GM18508 (cell line): ENCODE measurements at regions not wholly inside any gene's neighbourhood (a gene's known extent, or its start where the extent isn't known, plus 50 kb on each side); places are given as distances from the start of the nearest gene placed in this dataset.

Experiments
- ATAC-seq: cut with Tn5 transposase; IDR thresholded peaks from one replicate; pipeline ENCODE4 v1.9.1; 2021; ENCODE audit warnings: moderate number of reproducible peaks; ENCODE audit not compliant: insufficient read depth, unreplicated experiment

DNA sequence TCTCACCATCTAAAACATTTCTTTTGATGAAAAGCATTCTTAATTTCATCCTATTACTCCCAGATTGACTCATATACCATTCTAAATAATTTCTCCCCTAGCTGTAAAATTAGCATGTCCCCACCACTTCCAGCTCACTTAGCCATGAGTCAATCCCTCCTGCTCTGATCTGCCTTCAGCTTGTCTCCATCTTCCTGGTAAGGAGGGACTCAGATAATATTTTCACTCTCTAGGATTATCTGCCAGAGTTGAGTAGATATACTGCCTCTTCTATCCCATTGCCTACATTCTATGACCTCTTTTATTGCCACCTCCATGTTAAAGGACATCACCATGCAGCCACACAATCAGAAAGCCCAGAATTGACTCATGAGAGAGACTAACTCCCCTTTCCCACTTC lies 348.8 kb upstream of the POU3F2 start:
- ATAC-seq: no peak

DNA sequence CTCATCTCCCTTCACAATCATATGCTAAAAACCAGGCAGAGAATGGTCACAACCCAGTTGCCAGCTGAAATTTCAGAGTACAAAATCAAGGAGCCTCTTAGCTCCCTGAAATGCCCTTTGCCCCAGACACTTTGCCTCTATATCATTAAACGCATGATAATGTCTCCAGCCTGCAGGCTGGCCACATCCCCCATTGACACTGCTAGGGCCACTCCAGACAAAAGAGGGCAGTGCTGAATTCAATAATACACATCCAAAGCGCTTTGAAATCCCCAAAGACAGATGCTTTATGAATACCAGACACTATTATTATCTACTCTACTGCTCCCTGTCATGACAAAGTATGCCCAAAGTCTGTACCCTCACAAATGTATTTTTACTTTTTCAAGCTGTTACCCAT lies 348.3 kb upstream of the POU3F2 start:
- ATAC-seq: no peak

DNA sequence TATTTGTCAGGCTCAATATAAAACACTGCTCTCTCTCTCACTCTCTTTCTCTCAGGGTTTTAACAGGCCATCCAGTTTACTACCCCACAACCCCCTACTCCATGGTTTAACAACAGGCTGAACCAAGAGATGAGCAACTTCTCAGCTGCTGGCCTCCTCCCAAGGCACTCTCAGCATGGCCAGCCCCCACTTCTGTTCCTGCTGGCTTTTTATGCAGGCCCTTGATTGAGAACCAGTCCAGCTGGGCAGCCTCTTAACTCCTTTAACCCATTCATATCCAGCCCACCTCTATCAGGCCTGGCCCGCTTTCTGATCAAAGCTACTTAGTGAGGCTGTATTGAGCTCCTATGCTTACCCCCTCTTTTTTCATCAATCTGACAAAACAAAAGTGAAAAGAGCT lies 346.8 kb upstream of the POU3F2 start:
- no peak for ATAC-seq

DNA sequence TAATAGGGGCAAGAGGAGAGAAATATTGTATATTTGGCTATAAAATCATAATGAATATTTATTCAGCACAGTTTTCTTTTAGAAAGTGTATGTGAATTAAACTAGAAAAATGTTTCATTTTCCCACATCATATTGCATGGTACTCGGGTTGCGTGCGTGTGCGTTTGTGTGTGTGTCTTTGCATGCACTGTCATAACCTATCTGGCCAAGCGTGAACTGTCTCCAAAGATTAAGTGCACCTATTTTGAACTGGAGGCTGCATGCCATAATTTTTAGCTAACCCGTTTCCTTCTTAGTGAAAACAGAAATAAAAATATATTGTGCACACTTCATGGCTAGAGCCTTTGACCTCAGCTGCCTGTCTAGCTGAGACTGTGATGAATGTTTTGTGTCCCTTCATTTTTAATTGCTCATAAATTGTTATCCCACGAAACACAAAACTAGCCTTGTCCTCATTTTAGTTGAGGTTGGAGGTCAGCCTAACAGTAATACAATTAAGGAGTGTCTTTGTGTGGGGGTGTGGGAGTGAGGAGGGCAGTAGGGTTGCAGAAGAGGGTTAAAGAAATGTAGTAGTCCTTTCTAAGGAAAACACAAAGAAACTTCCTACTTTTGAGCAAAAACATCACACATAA lies 336.1 kb upstream of the POU3F2 start:
- no peak for ATAC-seq

DNA sequence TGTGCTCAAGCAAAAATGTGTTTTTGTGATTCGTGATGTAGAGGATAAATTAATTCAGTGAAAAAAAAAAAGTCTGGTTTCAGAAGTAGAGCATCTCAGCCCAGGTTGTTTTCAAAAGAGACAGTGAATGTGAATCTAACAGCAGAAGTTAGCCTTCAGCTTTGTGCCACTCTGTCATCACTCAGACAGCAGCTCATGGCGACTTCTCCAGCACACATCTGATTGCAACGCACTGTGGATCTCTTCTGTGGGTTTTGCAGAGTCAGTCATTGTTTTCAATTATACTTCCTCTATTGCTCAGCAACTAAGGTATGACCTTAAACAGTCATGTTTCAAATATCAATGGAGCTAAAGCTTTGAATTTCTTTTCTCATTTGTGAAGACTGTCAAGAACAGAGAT lies 335.5 kb upstream of the POU3F2 start:
- ATAC-seq: no peak

DNA sequence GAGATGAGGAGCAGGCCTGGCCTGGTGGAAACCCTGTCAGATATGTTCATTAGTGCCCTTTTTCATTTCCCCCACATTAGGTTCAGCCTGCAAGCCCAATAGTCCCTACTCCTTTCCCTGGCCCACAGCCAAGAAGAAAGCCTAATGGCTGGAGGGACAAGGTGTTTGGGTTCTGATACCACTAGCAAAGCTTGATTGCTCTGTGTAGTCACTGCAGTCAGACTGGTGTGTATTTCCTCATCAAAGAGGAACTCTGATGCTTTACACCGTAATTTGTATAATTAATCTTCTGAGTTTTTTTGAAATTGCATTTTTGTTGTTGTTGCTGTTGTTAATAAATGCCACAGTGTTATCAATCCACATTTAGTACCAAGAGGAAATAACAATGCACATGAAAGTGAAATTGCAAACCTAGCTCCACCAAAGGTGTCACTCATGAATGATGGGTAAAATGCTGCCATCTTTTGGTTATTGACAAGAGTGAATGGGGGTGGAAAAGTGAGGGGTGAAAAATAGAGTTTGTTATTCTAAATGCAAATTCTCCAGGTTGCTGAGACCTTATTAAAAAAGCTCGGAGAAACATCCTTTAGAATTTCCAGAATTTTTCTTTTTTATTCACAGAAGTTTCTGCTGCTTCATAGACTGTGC lies 320.2 kb upstream of the POU3F2 start:
- no peak for ATAC-seq

DNA sequence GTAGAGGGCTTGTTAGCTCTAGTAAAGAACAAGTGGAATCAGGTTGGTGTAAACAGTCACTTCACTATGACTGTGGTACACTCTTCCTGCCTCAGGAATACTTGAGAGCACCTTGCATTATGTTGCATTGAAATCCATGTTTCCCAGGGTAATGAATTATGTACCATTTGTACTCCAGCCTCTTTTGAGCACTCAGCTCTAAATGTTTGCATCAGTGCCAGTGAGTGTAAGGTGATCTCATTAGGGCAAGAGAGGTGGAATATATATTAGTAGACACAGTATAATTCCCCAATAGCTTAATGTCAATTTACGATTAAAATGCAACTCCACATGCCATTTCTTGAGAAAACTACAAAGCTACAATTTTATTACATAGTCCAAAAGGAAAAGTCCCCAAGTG lies 319.6 kb upstream of the POU3F2 start:
- ATAC-seq: no peak

DNA sequence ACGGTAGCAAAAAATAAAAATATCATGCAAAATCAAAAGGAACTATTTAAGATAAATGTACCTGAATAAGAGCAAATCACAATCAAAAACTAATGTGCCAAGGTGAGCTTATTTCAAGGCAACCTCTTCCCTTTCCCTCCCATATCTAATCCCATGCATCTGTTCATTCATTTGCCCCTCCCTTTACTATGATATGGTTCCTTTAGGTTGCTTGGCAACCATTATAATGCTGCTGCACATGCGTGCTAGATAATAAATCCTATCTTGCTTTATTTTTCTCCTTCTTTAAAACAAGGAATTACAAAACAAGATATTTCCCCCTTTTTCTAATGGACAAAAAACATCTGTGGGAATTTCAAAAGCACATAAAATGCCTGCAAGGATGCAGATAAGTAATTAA lies 318.2 kb upstream of the POU3F2 start:
- no peak for ATAC-seq

DNA sequence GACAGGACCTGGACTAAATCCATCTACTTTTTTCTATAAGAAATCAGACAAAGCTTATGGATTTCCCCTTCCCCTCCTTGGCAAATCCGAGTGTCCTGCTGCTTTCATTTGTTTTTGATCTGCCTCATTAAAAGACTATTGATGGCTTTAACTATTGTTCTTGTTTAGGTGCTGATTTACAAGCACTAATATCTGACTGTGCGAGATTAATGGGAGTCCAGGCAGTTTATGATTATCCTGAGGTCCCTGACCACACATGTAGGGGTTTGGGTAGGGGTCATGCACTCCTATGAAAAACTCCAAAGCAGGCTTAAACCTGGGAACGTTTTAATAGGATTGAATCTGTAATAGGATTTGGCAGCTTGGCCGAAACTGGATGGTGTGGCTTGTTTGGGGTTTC lies 317.5 kb upstream of the POU3F2 start:
- no peak for ATAC-seq

DNA sequence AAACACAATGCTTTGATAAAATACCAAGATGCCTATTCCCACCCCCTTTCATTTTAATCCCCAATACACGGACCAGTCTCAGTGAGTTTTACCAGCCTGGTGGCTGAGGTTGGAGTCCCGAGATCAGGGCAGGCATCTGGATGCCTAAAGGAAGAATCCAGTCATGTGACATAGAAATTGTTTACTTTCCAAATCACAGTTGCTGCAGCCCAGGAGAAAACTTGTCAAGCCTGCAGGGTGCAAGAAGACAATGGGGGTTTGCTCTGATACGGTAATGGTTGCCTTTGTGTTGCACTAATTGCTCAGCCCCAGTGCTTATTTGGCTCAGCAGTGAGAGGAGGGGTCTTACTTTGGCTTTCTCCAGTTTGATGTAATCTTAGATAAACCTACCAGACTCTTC lies 308.5 kb upstream of the POU3F2 start:
- ATAC-seq: no peak

DNA sequence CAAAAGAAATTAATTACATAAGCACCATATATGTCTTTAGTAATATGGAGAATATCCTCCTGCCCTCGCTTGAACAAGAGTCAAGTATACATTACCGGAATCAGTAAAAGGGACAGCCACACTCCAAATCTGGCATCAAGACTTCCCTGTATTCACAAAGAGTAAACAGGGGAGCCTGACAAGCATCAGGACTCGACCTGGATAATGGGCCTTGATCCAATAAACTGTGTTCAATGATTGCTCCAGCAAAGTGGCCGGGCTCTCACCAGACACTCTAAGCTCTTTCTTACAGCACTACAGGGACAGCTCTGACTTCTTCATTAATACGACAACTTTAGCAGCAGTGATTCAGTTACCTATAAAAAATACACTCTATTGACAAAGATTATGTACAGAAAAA lies 307.9 kb upstream of the POU3F2 start:
- ATAC-seq: no peak

DNA sequence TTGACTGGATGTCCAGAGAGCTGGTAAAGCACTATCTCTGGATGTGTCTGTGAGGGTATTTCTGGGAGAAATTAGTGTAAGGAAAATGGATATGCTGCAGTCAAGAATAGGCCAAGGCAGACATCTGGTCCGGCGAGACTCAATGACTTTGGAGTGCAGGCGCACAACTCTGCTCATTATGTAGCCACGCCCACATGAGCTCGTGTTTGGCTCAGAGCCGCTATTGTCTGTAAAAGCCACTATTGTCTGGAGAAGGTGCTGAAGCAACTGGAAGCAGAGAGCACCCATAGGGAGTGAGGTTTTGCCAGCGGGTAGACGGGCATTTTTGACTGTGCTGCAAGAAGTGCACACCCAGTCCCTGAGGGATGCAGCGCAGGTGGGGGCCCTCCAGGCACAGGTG lies 305.0 kb upstream of the POU3F2 start:
- ATAC-seq: no peak

DNA sequence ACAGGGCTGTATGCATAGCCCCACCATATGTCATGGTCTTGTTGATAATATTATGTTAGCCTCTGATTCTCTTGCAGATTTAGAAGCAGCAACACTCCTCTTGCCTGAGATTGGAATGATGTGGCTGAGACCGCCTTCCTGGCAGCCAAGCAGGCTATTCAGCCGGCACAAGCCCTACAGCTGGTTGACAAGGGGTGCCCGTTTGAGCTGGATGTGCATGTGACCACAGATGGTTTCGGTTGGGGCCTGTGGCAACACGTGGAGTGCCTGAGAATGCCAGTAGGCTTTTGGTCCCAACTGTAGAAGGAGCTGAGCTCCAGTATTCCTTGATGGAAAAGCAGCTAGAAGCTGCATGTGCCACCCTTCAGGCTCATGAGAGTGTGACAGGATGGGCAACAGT lies 303.6 kb upstream of the POU3F2 start:
- ATAC-seq: no peak

DNA sequence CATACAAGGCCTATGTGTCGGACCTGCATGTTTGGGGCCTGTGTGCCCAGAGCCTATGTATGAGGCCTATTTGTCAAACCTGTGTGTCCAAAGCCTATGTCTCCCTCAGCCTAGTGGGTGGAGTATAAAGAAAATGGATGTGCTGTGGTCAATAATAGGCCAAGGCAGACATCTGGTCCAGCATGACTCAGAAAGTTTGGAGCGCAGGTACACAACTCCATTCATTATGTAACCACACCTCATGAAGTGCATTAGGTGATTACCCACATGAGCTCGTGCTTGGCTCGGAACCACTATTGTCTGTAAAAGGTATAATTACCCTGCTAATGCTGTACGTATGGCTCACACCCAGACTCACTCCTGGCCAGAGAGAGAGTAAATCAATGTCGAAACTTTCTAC lies 302.4 kb upstream of the POU3F2 start:
- no peak for ATAC-seq

DNA sequence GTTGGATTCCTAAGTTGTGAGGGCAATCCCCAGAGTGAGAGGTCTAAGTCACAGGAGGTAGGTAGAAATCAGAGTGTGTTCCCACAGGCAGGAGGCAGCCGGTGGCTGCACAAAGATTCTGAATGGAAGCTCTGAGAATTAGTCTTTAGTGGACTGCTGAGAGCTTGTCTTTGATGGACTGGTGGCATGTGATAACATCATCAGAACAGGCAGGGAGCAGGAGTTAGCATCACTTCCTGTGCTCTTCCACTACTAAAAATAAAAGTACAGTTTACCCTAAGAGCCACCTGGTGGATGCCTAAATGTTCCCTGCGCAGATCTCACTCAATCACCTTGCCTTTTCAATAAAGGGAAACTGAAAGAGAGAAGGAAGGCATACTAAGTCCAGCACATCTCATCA lies 294.6 kb upstream of the POU3F2 start:
- ATAC-seq: peak; percentile 82

DNA sequence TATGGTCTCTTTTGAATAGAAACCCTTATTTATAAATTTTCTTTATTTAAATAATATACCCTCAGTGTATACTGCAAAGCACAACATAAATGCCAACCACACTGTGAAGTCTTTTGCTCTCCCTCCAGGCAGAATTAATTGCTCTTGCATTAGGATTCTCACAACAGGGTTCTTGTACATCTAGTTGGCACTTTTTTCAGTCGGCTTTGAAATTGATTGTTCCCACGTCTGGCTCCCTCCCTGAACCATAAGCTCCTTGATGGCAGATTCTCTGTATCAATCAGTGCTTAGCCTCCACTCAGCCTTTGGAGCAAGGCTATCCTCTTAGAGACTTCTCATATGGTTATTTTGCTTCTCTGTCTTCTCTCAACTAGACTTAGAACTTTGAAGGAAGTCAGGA lies 288.0 kb upstream of the POU3F2 start:
- no peak for ATAC-seq

DNA sequence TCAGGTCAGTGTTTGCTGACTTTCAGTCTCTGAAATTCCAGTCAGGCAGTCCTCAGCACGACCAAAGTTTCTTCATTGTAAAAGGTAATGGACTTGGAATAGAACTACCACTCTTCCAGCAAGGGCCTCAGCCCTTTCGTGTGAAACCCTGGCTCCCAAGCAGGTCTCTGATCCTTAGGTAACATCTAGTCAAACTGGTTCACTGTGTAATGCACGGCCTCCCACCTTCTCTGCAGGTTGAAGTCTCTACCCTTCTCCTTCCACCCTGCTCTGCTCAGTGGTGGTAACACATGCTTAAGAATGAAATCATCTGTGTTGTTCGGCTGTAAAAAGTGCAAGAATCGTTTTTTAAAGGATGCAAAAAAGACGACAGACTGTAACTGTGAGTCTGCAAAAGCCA lies 287.2 kb upstream of the POU3F2 start:
- ATAC-seq: no peak

DNA sequence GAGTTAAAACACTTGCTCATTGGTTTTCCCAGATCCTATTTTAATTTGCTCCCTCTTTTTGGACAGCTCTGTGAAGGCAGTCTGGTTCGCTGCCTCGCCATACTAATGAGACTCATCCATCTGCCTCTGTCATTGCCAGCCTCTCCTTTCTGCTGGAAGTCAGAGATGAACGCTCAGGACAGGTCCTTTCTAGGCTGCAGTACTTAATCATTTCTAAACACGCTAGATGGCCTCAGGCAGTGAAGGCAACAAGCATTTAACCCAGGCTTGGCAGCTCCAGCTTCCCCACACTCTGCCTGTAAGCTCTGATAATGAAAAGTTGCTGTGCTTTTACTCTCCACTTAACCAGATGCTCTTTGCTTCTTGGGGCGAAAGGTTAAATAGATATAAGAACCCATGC lies 286.7 kb upstream of the POU3F2 start:
- ATAC-seq: no peak

DNA sequence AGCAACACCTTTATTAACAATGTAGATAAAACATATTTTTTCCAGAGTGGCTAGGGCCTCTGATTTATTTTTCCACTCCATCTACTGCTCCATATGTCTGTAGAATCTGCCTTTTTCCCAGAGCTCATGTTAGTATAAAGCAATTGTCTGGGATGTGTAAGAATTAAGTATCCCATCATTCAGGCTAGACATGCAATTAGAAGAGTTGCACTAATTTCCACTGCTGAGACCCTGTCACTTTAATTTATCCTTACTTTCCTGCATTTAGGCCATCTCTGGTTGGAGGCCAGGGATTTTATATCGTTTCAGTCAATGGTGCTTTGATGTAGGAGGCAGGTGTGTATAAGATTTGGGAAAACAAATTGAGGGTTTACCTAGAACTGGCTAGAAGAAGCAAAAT lies 286.1 kb upstream of the POU3F2 start:
- no peak for ATAC-seq

DNA sequence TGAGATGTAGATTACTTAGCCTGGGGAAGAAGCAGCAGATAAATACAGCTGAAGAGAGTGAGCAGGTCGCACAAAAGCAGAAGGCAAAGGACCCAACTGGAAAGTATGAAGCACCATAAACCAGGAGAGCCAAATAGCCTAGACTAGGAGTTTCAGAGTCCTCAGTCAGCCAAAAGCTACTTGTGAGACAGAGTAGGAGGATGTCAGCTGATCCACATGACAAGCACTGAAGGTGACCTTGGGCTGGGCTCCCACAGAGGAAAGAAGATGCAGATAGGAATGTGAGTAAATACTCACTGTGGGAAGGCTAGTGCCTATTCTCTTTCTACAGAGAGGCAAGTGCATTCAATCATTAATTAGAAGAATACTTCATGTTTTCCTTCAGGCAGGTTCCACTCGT lies 274.0 kb upstream of the POU3F2 start:
- ATAC-seq: no peak

DNA sequence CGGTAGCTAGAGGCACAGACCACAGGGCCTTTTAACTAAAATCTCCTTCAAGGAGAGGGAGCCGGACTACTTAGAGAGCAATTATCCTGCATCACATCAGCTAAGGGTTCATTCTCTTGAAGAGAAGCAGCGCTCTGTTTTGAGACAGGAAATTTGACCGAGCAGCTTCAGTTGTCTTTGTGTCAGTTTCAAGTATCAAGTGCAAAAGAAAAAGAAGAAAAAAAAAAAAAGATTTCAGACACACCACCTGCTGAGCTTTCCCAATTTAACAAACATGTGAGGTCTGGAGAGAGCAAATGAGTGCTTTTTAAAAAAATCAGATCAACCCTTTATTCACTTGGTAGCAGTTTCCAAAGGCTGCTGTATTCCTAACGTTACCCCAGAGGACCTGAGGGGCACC lies 273.5 kb upstream of the POU3F2 start:
- ATAC-seq: no peak

DNA sequence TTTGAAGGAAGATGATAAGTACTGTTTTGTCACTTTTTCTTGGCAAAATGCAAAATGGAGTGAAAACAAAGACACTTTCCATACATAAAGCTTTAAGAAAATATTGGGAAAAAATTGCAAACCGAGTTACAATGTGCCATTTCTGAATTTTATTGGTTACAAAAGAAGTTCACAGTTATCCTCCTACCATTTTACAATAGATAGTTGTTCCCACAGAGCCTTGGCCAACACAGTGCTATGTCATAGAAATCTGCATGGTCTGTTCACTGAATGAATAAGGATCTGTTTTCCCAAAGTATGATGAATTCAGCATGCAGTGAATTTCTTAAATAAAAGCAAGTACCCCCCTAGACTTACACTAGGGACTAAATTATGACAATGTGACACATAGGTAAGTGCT lies 268.2 kb upstream of the POU3F2 start:
- ATAC-seq: no peak

DNA sequence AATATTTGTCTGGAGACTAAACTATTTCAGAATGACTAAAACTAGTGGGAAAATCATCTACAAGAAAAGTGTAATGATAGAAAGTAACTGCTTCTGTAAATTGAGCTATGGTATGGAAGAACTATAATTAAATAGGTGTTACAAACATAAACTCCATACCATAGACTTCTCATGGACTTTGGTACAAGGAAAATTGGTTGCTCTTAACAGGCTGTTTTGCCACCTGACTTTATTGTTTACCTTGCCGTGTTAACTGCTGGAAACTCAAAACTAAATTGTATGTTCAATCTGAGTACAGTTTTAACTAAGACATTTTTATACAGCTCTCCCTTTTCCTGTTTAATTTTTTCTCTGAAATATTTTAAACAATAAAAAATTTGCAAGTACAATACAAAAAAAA lies 261.8 kb upstream of the POU3F2 start:
- ATAC-seq: no peak
